ENCODE measurements at regions not wholly inside any gene's neighbourhood (a gene's known extent, or its start where the extent isn't known, plus 50 kb on each side); places are given as distances from the start of the nearest gene placed in this dataset.

DNA sequence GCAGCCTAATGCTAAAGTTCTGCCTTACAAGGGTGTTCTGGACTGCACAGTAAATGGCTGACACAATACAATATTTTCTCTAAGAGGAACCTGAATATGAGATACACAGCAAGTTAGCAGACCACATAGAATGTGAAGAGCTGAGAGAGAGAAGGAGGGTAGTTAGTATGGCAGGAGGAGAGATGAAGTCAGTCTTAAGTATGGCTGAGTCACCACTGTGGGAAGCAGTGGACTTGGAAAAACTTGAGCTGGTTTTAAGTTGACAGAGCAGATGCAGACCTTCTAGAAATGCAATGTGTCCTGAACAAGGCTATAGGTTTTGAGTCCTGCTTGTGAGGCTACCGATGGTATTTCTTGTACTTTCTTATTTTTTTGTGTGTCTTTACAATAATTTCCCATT lies 172.5 kb downstream of the SH2D1A start:
- DNase-seq (ENCODE audit: low read depth in 2 of 2) = no peak

DNA sequence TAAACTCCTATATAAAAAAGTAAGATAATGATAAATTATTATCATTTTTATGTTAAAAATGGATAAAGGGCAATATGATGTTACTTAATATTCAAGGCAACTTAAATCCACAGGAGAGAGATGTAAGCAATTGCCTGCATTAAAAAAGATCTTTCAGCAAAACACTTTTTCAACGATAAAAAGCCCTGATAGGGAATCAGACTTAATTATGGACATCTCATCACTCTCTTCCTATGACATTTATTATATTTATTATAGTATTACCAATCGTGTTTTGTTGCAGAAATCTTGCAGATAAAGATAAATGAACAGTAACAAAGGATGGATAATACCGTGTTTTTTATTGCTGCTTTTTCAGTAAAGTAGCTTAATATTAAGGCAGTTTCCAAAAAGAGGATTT lies 178.5 kb downstream of the SH2D1A start:
- DNase-seq (ENCODE audit: low read depth in 2 of 2) = no peak

DNA sequence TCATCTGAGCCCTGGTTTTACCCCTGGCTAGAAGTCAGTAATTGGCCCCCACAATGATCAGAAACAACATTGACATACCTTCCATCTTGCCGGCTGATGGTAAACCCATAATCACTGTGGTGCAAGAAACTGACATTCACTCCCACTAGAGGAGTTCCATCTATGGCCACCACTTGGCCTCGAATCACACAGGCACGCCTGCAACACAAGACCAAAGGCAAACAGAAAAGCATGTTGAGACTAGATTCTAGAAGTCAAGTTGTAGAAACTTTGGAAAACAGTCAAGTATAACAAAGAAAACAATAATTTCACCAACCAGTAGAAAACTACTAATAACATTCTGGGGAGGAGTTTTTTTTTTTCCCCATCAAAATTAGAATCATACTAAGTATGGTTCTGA lies 183.4 kb downstream of the SH2D1A start:
- no peak for DNase-seq (ENCODE audit: low read depth in 2 of 2)

DNA sequence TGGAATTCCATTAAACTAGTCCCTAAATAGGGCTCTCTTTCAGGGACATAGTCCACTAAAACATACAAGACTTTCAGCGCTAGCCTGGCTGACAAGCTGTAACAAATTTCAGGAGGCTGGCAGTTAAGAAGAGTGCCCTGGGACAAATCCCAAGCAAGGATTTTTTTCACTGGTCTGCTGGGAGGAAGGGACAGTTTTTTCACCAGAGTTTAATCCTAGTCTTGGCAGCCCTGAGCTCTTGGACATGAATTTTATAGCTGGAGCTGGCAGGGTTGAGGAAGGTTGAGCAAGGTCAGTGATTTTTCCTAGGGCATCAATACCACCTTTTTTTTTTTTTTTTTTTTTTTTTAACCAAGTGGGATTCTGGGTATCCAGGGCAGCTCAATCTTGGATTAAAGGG lies 184.4 kb downstream of the SH2D1A start:
- no peak for DNase-seq (ENCODE audit: low read depth in 2 of 2)

DNA sequence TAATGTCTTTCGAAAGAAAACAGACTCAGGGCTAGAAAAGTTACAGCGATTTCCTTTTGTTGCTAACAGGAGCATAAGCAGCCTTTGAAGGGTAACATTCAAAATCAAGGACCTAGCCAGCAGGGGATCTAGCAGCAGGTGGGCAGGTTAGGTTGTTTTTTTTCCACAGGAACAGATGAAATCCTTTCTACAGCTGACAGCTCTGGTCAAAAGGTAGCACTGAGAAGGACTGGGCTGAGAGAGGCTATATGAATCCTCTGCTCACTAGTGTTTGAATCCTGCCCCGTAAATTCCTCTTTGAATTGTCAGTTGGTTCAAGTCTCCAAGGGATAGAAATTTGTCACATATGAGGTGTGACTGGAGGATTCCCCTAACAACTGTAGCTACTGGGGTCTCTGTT lies 188.2 kb downstream of the SH2D1A start:
- DNase-seq (ENCODE audit: low read depth in 2 of 2) = no peak

DNA sequence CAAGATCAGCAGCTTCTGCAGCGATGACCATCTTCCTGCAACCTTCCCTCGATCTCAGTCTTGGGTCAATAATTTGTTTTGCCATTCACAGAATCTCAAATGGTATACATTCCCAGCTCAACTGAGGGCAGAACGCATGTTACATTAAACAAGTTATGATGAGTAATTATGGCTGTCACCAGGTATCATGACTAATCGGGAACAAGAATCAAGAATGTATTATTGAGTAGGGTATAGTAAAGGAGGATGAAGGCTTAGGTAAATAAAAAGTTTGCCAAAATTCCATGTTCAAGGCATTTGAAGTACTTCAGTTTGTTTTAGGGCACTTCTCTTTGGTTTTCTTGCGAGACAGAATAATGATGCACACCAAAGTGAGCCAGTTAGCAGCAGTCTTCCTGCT lies 194.1 kb downstream of the SH2D1A start:
- DNase-seq (ENCODE audit: low read depth in 2 of 2) = no peak

DNA sequence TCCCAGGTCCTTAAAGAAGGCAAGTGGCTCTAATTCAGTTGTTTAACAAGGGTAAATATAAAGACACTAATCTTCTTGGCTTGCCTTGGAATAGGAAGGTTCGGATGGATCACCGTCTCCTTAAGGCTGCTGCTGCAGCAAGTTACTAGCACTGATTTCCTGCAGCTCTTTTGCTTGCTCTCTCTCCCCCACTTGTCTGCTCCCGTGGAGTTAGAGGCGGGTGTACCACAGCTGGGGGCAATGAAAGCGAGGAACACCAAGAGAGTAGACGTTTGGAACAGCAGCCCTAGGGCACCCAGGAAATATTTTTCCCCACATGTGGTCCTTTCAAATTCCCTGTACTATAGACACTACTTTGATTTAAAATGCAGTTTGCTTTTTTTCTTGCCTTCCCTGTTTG lies 202.2 kb downstream of the SH2D1A start:
- DNase-seq (ENCODE audit: low read depth in 2 of 2) = no peak

DNA sequence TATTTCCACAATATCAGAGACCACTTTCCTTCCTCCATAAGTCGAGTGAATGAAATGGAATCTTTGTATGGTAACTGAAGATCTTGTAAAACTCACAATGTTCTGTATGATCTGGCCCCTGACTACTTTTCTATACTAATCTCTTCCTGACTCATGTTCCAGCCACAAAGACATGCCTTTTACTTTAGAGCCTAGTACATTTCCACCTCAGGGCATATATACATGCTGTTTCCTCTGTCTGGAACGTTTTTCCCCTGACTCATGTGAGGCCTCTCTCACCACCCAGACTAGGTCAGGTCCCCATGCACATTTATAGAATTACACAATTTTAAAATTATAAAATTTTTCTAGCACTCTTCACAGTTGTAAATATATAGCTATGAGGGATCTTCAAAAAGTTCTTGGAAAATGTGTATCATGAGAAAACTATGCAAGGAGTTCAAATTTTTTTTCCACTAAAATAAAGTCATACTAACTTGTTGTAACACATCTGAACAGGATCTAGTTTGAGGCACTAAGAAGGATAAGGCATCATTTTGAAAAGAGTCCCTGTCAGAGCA lies 208.8 kb downstream of the SH2D1A start:
- no peak for DNase-seq (ENCODE audit: low read depth in 2 of 2)

DNA sequence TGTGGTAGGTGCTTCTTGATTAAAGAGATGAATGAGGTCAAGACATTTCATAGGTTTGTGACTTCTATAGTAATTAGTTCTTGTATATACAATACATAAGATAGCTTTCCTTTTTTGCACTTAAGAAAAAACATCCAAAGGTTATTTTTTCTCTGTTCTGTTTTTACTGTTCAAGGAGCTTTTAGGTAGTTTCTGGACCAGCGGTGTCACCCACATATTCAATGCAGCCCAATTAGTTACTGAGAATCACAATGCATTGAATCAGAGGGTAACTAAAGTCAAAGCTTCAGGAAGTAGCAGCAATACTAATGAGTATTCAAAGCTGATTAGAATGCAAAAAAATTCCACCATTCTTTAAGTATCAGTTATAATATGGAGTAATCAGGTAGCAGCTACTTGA lies 211.6 kb downstream of the SH2D1A start:
- DNase-seq (ENCODE audit: low read depth in 2 of 2) = no peak

DNA sequence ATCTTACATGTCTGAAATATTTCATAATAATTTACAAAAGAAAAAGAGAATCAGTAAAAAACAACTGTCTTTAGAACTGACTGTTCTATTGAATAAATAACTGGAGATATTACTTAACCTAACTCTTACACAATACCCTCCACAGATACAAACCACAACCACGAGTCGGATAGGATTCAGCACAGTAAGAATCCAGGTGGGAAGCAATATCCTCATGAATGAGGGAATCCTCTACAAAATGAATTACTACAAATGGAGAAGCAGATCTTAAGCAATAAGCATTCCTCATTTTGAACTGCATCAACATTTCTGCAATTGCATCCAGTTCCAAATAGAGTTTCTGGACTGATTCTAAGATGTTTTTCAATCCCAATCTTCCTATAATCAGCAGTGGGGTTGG lies 227.1 kb downstream of the SH2D1A start:
- no peak for DNase-seq (ENCODE audit: low read depth in 2 of 2)

DNA sequence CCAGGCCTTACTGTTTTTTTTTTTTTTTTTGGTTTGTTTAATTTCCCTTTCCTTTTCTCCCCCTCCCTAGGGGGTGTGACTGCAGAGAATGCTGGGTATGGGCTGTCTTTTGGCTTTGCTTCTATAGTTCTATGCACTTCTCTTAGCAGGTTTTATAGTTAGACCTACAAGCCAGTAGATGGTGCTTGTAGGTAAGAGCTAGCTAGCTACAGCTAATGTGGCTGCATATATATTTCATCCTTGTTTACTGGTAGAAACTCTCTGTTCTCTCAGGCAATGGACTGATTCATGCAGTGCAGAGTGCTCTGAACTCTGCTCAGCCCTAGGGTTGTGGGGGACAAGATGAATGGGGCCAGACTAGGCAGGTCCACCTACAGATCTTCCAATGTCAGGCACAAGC lies 246.4 kb downstream of the SH2D1A start:
- DNase-seq (ENCODE audit: low read depth in 2 of 2) = no peak

DNA sequence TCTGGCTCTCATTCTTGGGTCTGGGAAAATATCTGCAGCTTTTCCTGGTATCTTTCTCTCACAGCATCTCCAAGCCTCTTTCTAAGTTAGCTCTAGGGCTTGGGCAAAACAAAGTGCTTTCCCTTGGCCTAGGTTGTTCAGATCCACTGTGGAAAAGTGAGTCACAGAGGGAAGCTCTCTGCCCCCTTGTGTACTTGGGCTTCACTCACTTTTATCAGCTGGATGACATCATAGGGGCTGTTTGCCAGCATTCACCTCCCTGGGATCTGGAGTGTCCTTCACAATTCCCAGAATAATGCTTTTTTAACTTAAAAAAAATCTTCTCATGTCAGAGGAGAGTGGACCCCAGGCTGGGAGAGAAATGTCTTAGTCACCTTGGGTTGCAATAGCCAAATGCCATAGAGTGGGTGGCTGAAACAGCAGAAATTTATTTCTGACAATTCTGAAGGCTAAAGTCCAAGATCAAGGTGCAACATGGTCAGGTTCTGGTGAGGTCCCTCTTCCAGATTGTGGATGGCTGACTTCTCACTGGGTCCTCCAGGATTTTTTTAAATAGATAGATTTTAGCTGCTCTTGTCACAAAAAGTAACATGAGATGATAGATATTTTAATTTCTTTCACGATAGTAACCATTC lies 247.8 kb downstream of the SH2D1A start:
- DNase-seq (ENCODE audit: low read depth in 2 of 2) = no peak

DNA sequence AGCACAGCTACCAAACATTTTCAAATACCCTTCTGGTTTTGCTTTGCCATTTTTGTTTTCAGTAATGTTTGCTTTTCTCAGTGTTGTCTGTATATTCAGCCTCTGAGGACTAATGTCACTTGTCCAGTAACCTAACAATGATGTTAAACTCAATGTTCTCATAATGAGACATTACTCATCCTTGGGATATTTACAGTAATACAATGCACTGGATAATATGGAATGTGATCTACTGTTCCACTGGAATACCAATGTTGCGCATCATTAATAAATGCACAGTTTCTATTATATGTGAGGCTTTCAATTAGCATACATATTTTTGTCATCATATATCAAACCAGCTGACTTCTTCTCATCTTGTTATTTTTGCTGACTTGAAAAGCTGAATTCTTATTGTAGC lies 259.1 kb downstream of the SH2D1A start:
- DNase-seq (ENCODE audit: low read depth in 2 of 2) = no peak

DNA sequence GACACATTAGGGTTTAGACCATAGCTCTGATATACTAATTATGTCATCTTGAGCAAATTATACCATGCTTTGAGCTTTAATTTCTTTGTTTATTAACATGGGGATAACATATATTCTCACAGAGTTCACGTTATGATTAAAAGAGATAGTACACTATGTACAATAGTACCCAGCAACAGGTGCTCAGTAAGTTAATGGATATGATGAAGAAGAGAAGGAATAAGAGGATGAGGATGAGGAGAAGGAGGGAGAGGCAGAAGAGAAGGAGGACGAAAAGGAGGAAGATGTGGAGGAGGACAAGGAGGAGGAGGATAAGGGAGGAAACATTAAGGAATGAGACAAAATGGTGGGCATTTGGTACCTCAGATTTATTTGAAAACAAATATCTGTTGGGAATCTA lies 260.4 kb downstream of the SH2D1A start:
- no peak for DNase-seq (ENCODE audit: low read depth in 2 of 2)

DNA sequence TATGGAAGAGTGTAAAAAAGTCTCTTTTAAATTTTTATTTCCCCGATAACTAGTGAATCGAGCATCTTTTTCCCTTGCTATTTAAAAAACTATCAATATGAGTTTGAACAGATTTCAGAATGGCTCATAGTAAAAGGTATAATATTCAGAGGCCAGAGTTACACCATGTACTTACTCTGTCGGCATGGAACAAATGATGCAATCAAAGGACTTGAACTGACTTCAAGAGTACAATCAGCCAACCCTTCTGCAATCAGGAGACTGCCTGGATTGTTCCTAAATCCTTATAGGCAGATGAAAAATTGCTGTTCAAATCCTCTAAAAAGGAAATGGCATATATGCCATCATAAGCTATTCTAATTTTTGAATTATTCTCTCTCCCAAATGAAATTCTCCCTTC lies 273.3 kb downstream of the SH2D1A start:
- DNase-seq (ENCODE audit: low read depth in 2 of 2) = no peak

DNA sequence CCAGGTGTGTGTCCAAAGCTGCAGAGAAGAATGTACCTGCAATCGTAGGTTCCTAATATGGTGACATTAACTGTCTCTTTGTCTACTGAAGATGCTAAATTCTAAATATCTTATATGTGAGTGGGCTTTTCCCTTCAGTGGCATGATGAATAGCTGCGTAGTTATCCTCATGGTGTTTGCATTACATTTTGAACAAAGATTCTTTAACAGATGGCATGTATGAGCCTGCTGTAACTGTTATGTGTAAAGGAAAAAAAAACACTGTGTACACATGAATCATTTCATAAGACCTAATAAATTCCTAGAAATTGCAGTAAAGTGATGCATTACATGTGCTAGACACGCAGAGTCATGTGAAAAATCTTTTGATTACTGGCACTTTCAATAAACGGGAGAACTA lies 288.0 kb downstream of the SH2D1A start:
- DNase-seq (ENCODE audit: low read depth in 2 of 2) = no peak

DNA sequence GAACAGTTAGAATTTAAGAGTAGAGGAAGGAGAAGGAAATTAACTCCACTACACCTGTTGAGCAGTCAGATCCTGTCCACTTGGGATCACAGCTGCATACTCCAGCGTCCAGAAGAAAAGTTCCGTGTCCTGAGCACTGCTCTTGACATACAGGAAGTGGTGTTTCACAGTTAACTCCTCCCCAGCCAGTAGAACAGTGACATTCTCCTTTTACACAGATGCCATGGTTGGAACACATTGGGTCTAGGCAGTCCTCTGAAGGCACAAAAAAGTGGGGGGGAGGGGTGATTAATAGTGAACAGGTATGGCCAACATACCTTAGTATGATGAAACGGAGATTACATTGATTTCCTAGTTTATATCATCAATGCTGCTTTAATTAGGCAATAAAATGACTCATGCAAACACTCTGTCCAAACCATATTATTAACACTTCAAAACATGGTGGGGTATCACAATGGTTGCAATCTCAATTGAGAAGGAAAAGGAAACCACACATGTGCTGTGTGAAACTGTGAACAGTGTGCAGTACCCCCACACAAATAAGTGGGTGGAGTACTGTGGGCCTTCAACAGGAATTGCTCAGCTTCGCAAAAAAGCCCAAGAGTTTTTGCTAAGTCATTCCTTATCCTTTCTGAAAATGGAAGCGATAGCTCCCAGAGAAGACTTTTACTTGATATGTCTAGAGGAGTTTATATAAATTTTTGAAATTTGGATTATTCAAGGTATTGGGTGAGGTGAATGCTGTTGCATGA lies 295.6 kb downstream of the SH2D1A start:
- DNase-seq (ENCODE audit: low read depth in 2 of 2) = no peak

DNA sequence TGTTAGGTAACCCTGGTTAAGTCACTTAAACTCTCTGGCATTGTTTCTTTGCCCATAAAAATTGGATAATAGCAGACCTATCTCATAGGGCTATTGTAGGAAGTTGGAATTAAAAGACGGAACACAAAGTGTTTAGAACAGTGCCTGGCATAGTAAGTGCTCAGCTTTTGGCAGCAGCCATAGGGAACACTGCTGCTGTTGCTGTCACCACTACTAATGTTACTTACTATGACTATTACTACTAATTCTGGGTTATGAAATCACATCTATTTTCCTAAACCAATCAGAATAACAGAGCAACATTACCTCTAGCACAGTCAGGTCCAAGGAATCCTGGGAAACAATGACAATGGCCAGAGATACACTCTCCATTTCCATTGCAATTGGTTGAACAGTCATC lies 300.0 kb downstream of the SH2D1A start:
- no peak for DNase-seq (ENCODE audit: low read depth in 2 of 2)

DNA sequence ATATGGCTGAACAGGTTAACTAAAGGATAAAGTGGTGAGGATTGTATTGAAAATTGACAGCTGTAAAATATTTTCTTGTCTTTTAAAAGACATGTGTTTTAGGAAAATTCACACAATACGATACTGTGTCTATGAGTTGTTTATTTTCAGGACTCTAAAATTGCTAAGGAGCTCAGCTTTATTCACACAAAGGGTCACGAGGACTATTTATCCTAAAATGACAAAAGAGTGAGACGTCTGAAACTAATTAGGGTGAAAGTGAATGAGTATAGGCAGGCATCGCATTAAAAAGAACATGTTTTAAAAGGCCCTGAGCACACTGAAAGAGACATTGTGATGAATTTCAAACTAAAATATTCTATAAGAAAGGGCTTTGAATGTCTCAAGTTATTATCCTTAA lies 304.7 kb downstream of the SH2D1A start:
- DNase-seq (ENCODE audit: low read depth in 2 of 2) = no peak

DNA sequence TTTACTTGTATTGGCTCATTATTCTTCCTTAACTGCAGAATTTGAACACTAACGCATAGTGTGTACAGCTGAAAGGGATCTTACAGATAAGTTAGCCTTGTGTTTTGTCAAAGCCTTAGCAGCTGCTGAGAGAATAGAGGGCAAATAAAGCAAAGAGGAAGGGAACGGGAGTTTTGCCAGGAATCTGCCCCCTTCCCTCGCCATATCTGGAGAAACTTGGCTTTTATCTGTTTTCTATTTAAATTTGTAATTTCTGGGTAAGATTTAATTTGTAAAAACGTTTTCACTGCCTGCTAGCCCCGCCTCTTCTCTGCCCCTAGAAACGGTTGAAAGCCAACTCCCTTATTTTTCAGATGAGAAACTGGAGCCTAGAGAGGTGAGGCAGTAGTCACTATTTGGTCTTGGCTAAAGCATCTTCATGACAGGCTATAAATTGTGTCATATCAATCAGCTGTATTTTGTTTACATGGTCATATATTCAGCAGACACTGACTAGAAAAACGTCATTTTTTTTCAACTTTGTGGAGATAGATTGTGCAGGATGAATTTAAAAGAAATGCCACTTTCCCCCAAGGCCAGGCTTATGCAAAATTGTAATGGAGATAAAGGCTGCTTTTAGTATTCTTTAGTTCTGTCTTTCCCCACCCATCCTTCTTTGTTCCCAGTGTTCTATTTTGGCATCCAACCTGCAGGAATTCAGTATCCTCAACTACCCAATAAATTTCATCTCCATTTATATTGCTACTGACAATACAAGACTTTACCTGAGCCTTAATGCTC lies 319.4 kb downstream of the SH2D1A start:
- no peak for DNase-seq (ENCODE audit: low read depth in 2 of 2)

DNA sequence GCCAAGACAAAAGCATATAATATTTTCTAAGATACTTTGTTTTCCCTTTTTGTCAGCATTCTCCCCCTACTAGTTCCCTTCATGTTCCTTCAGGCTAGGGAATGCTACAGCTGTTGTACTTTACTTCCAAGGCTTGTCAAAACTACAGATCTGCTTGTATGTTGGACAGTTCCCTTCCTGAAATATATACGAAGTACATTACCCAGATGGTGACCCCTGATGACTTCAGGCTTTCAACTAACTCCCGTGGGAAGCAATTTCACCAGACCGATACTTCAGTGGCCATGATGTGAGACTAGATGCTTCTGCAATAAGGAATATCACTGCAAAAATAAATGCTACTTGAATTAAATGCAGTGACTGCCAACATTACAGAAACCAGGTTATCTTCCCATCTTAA lies 332.8 kb downstream of the SH2D1A start:
- no peak for DNase-seq (ENCODE audit: low read depth in 2 of 2)

DNA sequence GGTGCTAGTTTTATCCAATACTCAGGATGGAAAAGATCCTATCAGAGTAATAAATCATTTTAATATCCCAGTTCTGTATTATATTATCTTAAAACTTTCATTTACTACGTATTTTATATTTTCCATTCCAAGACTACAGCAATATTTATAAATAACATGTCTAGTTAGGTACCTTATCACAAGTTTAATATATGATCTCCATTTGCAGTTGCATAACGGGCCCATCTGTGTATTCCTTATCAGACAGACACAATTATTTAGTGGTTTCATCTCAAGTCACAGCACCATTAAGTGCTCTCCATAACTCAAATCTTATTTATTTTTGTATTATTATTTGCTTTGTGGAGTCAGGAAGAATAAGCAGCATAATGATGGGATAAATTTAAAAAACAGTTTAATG lies 333.9 kb downstream of the SH2D1A start:
- no peak for DNase-seq (ENCODE audit: low read depth in 2 of 2)

DNA sequence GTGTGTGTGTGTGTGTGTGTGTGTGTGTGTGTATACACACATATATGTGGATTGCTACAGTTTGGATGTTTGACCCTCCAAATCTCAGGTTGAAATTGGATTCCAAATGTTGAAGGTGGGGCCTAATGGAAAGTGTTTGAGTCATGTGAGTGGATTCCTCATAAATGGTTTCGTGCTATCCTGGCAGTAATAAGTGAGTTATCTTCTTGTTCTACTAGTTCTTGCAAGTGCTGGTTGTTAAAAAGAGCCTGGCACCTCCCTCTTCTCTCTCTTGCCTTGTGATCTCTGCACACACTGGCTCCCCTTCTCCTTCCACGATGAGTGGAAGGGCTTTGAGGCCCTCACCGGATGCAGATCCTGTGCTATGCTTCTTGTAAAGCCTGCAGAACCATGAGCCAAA lies 344.1 kb downstream of the SH2D1A start:
- DNase-seq (ENCODE audit: low read depth in 2 of 2) = no peak
